HG03045 (cell line): ENCODE measurements at regions not wholly inside any gene's neighbourhood (a gene's known extent, or its start where the extent isn't known, plus 50 kb on each side); places are given as distances from the start of the nearest gene placed in this dataset.

Experiments
- ATAC-seq: cut with Tn5 transposase; IDR thresholded peaks from one replicate; pipeline ENCODE4 v1.9.1; 2021; ENCODE audit warnings: mild to moderate bottlenecking, moderate library complexity; ENCODE audit not compliant: unreplicated experiment

DNA sequence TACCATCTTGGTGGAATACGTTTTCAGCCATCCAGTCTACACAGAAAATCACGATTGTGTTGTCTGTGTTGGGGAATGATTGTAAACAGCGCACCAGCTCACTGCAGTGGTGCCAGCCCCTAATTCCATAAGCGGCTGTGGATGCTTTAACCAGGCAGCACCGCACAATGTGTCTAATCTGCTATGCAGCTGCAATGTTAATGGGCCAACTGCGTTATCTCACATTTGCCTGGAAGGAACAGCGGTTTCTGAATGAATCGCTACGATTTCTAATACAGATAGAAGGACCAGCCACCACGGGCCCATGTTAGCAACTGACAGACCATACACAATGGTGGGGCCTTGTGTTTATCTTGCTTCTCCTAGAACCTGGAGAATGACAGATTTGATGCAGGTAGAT lies 384.5 kb upstream of the KIRREL3 start:
- ATAC-seq: no peak

DNA sequence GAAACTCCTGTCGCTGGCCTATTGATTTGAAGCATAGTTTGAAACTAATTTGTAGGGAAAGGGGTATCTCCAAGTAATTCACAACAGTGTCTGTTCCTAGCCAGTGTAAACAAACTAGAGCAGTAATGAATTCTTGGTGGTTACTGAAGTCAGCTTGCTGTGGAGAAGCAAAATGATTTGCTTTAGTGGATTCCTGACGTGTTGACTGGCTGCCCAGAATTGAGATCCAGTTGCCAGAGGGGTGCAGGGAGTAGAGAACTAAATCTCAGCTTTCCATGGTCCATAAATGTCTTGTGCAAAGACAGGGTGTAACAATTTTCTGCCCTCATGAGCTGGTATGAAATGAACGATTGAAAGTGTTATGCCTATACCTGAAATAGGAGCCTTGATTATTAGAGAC lies 382.5 kb upstream of the KIRREL3 start:
- ATAC-seq: no peak

DNA sequence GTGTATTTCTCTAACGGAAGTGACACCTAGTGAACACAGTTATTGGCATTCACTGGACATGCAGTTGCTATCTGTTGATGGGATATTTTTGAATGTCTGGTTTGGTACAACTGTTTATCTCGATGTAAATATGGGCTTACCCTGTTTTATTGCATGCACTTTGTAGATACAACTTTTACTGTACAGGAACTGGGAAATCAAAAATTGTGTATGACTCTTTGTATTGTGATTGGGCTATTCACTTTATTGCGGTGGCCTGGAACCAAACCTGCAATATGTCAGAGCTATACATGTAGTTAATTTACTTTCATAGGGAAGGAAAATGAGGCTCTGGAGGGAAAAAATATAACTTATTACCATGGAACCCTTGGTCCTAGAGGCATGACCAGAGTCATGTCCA lies 380.7 kb upstream of the KIRREL3 start:
- ATAC-seq: no peak

DNA sequence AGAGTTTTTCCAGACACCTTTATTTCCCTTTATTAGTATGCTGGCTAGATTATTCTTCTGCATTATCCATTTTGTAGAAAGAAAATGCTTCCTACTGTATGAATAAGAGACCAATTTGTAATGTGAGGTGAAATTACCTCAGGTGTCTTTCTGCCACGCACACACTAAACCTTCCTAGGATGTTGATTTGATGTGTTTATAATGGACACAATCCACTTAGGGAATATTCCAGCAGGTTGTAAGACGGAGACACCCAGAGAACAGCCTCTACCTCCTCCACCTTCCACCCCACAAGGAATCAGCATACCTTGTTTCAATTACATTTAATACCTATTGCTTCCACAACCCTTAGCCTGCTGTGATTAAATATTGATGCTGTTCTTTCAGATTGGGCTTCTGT lies 379.1 kb upstream of the KIRREL3 start:
- ATAC-seq: no peak

DNA sequence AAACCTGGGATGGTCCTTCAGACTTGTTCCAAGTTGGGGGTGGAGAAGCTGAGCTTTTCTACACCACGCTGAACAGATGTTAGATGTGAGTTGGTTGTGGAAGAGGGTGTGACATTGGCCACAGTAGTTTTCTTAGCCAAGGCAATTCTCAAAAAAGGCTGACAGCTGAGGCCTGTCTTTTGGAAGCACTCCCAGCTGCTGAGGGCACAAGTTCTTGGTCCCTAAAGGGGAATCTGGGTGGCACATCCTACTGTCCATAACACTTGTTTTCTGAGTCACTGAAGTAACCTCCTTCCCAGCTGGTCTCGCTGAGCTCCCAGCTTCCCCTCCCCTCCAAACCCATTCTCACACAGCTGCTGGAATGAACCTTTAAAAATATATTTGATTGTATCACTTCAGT lies 375.7 kb upstream of the KIRREL3 start:
- ATAC-seq: no peak

DNA sequence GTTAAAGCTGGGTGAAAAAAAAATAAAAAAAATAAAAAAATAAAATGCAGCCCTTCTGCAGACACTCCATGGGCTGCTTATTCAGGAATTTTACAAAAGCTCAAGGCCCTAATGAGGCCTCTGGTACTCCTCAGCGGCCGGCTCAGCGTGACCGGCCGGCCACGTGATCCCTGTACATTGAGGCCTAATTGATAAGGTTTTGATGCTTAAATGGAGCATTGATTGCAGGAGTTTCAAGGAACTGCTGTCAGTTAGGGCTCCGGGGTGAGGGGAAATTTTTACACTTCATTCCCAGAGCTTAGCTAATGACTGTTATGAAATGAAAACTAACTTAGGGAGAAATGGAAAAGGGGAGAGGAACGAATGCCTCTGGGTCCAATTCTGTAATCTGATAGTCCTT lies 368.8 kb upstream of the KIRREL3 start:
- no peak for ATAC-seq

DNA sequence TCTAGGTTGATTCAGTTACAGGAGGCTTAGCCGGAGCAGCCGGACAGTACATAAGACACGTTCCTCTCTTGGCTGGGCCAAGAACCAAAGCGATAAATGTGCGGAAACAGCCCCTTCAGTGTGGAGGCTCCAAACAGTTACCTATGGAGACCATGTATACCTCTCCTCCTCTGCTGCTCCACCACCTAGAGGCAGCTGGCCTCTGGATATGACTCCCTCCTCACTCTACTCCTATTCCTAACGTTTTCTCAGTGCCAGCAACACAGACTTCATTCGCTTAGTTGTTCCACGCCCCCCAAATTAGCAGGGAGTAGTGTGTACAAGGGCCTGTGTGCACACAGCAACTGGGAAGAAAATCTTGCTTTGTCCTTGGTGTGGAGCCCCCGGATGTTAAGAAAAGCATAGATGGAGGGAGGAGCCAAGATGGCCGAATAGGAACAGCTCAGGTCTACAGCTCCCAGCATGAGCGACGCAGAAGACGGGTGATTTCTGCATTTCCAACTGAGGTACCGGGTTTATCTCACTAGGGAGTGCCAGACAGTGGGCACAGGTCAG lies 362.3 kb upstream of the KIRREL3 start:
- ATAC-seq: no peak

DNA sequence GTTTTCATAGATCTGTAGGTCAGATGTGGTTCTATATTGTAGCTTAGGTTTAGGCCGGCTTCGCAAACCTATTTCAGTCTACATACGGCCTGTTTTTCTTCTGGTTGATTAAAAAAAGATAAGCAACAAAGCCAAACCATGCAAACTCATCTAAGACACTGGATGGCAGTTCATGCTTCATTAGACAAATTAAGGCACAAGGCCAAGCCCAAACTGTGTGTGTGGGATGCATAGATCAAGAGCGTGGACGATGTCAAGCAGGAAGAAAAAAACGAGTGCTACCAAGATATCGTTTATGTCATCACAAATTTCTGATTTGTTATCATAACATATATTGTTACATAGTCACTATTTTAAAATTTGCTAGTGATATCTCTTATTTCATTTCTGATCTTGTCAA lies 357.6 kb upstream of the KIRREL3 start:
- no peak for ATAC-seq

DNA sequence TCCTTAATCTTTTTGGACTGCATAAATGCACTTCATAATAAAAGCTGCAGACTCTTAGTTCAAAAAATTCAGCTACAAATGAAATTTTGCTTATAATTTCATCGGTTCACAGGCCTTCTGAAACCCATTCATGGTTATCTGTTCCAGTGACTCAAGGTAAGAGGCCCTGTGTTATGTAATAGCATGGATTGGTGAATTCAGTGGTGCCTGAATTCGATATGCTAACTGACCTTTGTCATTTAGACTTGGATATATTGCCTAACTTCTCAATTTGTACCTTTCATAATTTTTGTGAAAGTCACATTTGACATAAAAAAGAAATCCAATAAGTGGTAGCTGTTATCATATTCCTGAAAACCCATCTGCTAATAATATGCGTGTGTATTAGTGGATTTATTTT lies 349.9 kb upstream of the KIRREL3 start:
- ATAC-seq: no peak

DNA sequence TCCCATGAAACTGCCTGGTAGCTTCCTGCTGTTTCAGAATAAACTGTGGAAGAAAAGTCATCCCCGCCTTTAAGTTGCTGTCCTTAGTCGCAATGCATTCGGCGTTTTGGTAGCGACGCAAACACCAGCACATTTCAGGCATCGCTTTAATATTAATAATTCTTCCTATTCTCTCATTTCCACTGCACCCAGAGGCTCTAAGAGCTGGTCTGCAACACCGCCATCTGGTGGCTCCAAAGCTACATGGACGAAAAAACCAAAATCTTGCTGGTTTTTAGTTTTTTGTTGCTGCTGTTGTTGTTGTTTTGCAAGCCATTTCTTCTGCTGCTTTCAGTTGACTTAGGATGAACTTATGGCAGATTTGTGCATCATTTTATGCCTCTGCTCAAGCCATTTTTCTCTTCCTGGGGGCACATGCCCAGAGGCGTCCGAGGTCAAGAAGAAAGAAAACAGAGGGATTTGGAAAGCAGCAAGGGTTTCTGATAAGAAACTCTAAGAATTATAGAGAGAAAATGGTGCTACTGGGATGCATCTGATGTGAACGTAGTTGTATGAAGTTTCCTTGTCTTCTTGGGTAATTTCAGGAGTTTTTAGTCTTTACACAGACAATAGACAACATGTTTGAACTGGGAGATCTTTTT lies 345.4 kb upstream of the KIRREL3 start:
- ATAC-seq: no peak

DNA sequence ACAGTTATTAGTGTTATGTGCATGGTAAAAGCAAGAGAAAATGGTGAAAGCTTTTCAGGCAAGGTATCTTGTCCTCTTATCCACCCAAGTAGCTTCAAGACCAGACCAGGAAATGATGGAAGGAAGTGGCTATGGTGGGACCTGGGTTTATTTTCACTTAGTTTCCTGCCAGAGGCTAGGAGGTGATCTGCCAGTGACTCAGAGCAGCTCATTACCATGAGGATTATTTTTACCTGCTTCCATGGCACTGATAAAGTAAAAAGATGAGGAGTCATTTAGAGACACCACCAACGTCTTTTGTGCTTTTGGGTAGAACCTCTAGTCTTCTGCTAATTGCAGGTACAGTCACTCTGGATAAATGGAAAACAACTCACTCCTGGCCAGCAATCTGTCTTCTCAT lies 339.9 kb upstream of the KIRREL3 start:
- no peak for ATAC-seq

DNA sequence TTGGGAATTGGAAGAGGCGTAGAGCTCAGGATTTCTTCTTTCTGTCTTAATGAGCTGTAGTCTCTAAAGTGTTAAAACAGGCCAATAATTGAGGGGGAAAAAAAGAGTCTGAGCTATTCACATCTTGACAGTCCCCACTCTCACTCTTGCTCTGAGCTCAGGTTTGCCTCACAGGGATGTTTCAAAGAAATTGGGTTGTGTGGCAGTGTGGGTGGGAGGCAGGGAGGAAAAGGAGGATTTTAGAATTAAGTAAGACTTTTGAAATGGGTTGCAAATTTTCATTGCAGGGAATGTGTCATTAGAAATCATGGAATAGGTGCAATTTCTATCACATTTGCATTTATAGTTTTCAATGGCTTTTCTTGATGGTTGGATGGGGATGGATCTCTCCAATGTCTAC lies 338.8 kb upstream of the KIRREL3 start:
- no peak for ATAC-seq

DNA sequence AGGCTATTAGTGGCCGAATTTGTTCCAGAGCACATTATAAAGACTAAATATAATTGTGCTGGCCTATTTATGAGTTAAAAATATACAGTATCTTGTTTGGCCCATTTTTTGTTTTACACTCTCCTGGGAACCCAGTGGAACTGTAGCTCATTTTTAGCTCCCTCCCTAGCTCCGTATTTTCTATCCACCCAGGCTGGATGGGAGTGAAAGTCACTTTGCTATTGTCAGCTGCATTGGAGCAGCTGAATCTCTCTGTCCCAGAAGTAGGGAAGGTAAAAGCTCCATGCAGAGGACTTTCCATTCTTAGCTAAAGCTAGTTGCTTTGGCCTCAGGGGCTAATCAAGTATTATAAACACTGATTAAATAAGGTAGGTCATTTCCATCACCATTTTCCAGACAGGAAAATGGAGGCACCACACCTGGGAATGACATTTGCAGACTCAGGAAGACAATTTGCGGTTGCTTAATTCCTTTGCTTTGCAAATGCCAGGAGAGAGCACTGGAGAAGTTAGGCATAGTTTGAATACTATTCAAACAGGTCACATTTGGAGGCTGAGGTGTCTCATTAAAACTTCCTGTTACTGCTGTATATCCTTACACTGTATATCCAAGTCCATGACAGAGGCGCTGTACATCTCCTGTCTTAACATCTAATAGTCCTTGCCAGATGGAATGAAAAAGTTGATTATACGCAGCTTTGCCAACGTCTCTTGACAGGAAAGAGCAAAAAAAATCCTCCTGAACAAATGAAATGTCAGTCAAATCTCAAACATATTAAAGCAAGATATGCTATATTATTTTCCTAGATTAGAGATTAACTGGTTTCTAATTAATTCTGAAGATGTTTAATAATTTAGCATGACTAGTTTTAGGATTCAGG lies 338.1 kb upstream of the KIRREL3 start:
- no peak for ATAC-seq

DNA sequence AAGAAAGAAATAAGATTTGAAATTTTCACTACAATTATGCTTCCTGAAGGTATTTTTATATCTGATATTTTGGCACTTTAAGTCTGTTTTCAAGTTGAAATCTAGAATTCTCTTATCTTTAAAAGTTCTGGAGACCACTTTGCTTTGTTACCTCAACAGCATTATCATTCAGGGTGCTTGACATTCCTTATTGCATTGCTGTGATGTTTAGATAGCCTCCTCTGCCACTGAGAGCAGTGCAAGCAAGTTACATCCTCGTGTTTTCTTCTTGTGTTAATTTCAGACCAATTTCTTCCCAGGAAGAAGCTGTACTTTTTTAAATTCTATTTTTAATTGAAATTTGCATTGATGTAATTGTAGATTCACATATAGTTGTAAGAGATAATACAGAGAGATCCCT lies 333.9 kb upstream of the KIRREL3 start:
- ATAC-seq: no peak

DNA sequence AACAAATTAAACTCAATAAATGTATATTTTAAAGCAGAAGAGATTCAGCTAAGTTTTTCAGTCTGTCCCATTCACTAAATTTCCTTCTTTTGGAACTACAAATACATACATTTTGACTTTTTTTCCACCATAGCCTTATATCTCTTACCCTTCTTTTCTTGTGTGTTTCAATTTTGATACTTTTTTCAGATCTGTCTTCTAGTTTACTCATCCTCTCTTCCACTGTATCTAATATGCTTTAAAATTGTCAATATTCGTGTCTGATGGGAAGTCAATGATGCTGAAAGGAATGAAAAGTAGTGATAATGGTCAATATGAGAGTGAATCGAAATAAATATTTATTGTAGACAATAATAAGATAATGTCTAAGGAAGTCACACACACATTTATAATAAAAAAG lies 332.3 kb upstream of the KIRREL3 start:
- ATAC-seq: no peak

DNA sequence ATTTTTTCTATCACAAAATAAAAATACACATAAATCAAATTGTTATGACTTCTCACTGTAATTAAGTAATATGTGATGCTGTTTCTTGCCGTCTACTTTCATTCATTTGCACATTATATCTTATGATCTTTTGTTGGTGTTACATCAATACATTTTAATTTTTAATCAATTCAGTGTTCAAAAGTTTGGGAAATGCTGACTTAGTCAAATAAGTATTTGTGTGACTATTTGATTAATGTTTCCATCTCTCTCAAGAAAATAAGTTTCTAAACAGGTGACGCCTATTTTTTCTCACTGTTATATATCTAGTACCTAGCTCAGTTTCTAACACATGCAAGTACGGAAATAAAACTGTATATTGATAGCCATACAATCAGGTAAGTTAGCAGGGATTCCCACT lies 329.5 kb upstream of the KIRREL3 start:
- ATAC-seq: no peak

DNA sequence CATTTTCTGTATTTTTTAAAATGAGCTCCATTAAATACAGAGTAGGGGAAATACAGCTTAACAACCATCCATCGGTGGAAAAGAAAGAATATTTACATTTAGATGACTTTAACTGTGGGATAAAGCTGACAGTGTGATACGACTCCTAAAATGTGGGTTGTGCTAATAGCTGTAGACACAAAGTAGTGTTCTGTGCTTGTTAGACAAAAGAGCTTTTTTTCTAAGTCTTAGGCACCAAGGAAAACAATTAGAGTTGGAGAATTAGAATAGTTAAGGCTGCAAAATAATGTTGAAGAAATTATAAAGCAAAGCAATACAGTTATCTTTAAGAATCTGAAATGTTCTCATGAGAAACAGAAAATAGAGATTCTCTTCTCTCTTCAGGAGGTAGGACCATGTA lies 307.7 kb upstream of the KIRREL3 start:
- ATAC-seq: no peak

DNA sequence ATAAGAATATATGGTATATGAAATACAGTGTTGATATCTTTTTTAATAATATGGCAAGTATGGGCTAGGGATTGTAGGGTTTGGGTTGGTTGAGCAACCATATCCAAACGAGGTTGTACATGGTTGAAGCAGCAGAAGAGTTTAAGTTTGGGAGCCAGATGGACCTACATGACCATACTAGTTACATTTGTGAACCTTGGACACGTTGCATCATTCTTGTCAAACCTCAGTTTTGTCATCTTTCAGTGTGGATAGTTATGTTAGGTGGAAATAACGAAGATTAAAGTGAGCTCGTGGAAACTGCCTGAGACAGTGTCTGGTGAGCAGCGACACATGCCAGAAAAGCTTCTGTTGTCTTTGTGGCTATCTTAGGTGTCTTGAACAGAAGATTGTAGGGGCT lies 307.1 kb upstream of the KIRREL3 start:
- no peak for ATAC-seq

DNA sequence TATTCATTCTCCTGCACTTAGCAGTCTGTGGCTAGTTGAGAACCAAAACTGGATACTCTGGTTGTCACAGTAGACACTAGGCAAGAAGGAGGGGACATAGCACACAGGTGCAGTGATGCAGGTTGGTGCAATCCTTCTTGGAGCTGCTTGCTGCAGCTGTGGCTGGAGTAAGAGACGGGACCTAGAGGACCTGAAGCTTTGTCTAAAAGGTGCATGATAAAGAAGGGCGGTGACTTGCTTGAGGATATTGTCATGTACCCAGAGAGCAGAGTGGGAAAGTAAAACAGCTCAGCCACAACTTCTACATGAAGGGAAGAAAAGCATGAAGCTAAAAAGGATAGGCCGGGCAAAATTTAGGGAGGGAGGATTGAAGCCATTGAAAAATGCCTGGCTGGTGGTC lies 304.1 kb upstream of the KIRREL3 start:
- no peak for ATAC-seq

DNA sequence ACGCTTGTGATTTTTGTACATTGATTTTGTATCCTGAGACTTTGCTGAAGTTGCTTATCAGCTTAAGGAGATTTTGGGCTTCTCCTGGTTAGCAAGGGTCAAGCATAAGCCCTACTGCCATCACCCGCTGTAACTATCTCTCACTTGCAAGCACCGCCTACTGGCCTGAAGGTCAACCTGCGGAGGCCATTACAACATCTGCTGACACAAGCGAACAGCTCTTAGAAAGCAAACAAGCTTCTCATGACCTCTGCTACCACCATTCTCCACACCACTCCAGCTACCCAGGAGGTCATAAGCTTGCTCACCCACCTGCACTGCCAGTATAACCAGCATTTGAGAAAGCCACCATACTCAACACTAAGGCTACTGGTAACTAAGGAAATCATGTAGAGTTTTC lies 288.4 kb upstream of the KIRREL3 start:
- ATAC-seq: no peak

DNA sequence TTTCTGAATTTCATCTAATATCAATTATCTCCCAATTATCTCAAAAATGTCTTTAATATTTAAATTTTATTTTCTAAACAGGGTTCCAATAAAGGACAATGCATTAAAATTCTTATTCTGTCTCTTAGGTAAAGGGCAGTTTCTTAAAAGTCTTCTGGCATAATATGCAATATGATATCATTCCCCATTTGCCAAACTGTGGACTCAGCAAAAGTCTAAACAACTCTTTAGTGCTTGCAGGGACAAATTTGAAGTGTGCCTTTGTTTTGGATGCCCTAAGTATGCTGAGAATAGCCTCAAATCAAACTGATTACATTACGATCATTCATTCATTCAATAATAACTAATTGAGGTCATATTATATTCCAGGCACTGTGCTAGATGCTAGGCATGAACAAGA lies 281.0 kb upstream of the KIRREL3 start:
- ATAC-seq: no peak

DNA sequence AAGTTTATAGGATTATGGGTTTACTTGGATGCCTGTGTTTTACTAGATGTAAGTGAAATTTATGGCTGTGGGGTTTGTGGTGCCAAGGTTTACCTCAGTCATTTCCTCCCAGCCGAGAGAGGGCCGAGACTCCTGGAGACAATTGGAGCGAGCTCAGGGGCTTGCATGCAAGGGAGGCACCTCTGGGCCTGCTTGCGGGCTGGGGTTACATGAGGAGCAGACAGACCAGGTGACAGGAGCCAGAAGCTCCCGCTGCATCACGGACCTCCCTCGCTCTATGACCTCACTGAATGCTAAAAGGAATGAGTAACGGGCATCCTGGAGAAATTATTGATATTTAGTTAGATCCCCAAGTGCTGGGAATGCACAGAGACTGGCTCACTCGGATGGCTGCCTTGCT lies 275.2 kb upstream of the KIRREL3 start:
- ATAC-seq: no peak

DNA sequence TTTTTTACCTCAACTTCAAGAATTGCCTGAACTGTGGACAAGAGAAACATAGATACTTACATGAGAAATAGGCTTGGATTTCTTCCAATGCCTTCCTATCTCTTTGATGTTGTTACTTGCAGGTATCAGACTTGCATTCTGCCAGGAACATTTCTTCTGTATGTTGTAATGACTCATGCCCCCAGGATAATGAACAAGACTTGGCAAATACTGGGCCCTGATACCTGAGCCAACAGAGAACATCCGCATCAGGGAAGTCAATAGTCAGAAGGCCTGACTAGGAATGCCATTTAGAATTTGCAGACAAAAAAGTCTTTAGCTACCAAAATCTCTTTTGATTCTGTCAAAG lies 273.7 kb upstream of the KIRREL3 start:
- ATAC-seq: no peak
